ENCODE measurements at regions not wholly inside any gene's neighbourhood (a gene's known extent, or its start where the extent isn't known, plus 50 kb on each side); places are given as distances from the start of the nearest gene placed in this dataset.
"Not testable (repeated sequence)": the region's sequence is repeated elsewhere in the genome, so short reads cannot be mapped to it uniquely, and the experiment has no call there.

- TF ChIP-seq PHF21A (IDR thresholded peaks at IDR 0.05; ENCODE audit: borderline replicate concordance, low read depth); MEF2A (IDR thresholded peaks at IDR 0.05; ENCODE audit: control insufficient read depth, low read depth, low read length); CEBPZ (IDR thresholded peaks at IDR 0.05; ENCODE audit: borderline replicate concordance, low read depth, low read length); EZH2 (IDR thresholded peaks at IDR 0.05; ENCODE audit: borderline replicate concordance, low read depth, low read length); DACH1 (IDR thresholded peaks at IDR 0.05; ENCODE audit: partially characterized antibody); MAZ (CRISPR knock-in tag; conservative IDR thresholded peaks at IDR 0.05 in 1 of 2, IDR thresholded peaks at IDR 0.05 in 1 of 2); RNF2 (IDR thresholded peaks at IDR 0.05); ATF4 (CRISPR knock-in tag; IDR thresholded peaks at IDR 0.05); KLF6 (CRISPR knock-in tag; IDR thresholded peaks at IDR 0.05; ENCODE audit: borderline replicate concordance); TFAP4 (CRISPR knock-in tag; IDR thresholded peaks at IDR 0.05; ENCODE audit: borderline replicate concordance): not testable (repeated sequence)
These were observed 63.6 kb downstream of the NPIPB11 start for GRCh38 chr16:29342937-29343336.

Measured in K562 (cell line).